H1 (cell line): ENCODE measurements at regions not wholly inside any gene's neighbourhood (a gene's known extent, or its start where the extent isn't known, plus 50 kb on each side); places are given as distances from the start of the nearest gene placed in this dataset.

Experiments
- CHD2 ChIP-seq: IDR thresholded peaks from 2 replicates; pipeline ENCODE4 v1.6.1; 2012; ENCODE audit warnings: low read length, improper control_type of control experiment
- ZNF274 ChIP-seq: IDR thresholded peaks from 2 replicates; pipeline ENCODE4 v1.7.0; 2012; ENCODE audit warnings: low read length, borderline replicate concordance; ENCODE audit errors: extremely low read depth
- TF ChIP-seq, protein P1 (sequence below), 3 experiments: IDR thresholded peaks; 1 replicate in 2 of 3; 2 replicates in 1 of 3; pipeline versions ENCODE4 v1.5.1 to v1.6.1; 2011; ENCODE audit warnings: low read length in 3 of 3, mild to moderate bottlenecking in 3 of 3, inconsistent platforms in 2 of 3, low read depth in 1 of 3, moderate library complexity in 1 of 3; ENCODE audit not compliant: insufficient read depth in 1 of 3; ENCODE audit errors: control extremely low read depth in 1 of 3
- TF ChIP-seq, protein P2 (sequence below): IDR thresholded peaks from 2 replicates; pipeline ENCODE4 v1.6.1; 2012; ENCODE audit warnings: low read length, inconsistent platforms

- TF ChIP-seq ZNF274 = no peak
- TF ChIP-seq, protein P1, sequence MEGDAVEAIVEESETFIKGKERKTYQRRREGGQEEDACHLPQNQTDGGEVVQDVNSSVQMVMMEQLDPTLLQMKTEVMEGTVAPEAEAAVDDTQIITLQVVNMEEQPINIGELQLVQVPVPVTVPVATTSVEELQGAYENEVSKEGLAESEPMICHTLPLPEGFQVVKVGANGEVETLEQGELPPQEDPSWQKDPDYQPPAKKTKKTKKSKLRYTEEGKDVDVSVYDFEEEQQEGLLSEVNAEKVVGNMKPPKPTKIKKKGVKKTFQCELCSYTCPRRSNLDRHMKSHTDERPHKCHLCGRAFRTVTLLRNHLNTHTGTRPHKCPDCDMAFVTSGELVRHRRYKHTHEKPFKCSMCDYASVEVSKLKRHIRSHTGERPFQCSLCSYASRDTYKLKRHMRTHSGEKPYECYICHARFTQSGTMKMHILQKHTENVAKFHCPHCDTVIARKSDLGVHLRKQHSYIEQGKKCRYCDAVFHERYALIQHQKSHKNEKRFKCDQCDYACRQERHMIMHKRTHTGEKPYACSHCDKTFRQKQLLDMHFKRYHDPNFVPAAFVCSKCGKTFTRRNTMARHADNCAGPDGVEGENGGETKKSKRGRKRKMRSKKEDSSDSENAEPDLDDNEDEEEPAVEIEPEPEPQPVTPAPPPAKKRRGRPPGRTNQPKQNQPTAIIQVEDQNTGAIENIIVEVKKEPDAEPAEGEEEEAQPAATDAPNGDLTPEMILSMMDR (IDR thresholded peaks at IDR 0.05; ENCODE audit: control extremely low read depth in 1 of 3, insufficient read depth in 1 of 3, low read depth in 1 of 3, low read length in 3 of 3) = no peak
- TF ChIP-seq, protein P2, sequence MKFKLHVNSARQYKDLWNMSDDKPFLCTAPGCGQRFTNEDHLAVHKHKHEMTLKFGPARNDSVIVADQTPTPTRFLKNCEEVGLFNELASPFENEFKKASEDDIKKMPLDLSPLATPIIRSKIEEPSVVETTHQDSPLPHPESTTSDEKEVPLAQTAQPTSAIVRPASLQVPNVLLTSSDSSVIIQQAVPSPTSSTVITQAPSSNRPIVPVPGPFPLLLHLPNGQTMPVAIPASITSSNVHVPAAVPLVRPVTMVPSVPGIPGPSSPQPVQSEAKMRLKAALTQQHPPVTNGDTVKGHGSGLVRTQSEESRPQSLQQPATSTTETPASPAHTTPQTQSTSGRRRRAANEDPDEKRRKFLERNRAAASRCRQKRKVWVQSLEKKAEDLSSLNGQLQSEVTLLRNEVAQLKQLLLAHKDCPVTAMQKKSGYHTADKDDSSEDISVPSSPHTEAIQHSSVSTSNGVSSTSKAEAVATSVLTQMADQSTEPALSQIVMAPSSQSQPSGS = no peak
- no peak for TF ChIP-seq CHD2
Observed at GRCh38 chr6:105553171-105553570, 150.3 kb upstream of the PREP start.
